ENCODE measurements at regions not wholly inside any gene's neighbourhood (a gene's known extent, or its start where the extent isn't known, plus 50 kb on each side); places are given as distances from the start of the nearest gene placed in this dataset.
"Not testable (repeated sequence)": the region's sequence is repeated elsewhere in the genome, so short reads cannot be mapped to it uniquely, and the experiment has no call there.

DNA sequence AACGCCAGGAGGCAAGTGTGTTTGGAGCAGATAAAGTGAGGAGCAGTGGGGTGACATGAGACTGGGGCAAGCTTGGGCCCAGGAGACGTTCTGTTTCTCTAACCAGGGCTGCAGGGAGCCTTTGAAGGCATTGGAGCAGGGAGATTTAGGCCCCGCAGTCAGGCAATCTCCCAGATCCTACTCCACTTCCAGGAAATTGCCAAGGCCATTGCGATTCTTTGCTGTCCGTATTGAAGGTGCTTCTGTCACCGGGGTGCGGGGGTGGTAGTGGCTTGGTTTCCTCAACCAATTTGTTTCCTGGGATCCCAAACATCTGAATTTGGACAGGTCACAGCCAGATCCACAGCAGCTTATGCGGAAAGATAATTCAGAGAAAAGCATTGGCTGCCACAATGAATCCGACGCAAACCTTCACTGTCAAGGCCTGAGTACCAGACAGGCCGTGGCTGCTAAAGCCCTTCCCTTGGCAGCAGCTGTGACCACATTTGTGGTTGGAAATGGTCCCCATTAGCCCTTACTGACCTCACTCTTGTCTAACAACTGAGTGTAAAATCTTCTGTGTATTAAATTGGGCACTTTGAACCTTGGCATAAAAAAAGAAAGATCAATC is 385.6 kb downstream of the PTPRU start:
- DNase-seq = no peak

GRCh38 chr1:29620631-29621030 is 384.3 kb downstream of the PTPRU start:
- no peak for DNase-seq

DNA sequence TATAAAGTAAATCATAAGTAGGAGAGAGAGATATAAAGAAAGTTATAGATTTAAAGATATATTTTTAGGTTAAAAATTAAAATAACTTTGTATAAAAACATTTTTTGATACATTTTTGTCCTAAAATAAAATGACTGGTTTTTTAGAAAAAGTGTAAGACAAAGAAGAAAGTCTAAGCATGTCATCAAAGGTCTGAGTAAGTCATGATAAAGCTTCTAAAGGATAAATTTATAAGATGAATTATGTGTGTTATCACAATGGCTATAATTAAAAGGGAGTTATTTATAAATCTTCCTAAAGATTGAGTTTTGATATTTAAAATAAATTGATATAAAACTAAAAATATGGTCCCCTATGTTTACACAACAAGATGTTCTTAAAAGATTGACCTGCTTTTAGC is 370.9 kb downstream of the PTPRU start:
- DNase-seq = no peak

GRCh38 chr1:29604796-29605195 is 368.5 kb downstream of the PTPRU start:
- not testable (repeated sequence) for DNase-seq

GRCh38 chr1:29603622-29604021 is 367.3 kb downstream of the PTPRU start:
- DNase-seq = no peak

DNA sequence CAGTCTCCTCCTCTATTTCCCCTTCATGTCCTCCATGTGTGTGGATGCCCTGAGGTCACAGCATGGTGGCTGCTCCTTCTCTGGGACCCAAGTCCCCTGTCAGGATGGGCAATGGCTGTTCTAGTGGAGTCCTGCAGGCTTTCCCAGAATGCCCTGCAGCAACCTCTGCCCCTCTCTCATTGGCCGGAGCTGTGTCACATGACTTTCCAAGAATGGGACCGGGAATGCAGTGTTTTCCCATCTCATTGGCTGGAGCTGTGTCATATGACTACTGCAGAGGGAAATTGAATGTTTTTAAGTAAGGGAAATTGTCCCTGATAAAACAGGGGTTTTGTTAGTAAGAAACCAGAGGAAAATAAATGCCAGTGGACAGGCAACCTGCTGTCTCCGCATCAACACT is 365.9 kb downstream of the PTPRU start:
- no peak for DNase-seq

DNA sequence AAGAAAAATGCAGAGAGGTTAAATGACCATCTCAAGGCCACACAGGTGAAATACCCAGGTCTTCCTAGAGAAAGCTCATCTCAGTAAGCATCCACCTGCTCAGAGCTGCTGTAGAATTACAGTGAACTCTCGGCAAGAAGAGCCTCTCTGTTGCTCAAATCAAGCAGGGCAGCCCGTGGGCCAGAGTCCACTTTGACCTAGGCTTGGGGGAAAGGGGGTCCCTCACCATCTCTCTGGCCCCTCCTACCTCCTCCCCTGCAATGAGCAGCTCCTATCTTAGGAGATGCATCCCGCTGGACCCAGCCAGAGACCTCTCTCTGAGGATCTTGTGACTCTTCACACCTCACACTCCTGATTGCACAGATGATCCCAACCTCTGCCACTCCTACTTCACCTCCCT is 364.7 kb downstream of the PTPRU start:
- no peak for DNase-seq

GRCh38 chr1:29599826-29600225 is 363.5 kb downstream of the PTPRU start:
- DNase-seq = no peak

DNA sequence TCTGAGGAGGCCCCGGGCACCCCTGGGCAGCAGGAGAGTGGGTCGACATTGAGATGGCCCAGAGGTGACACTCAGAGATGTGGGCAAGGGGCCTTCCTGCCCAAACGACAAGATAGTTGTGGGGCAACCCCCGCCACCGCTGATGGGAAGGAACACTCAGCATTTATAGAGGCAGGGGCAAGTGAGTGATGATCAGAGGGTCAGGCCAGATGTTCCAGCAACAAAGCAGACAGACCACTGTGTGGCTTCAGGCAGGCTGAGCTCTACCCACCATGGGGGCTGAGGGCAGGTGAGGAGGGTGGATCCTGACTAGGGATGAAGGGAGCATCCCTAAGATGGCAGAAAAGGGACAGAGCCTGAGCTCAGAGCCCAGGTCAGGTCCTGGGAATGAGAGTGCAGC is 362.7 kb downstream of the PTPRU start:
- no peak for DNase-seq

DNA sequence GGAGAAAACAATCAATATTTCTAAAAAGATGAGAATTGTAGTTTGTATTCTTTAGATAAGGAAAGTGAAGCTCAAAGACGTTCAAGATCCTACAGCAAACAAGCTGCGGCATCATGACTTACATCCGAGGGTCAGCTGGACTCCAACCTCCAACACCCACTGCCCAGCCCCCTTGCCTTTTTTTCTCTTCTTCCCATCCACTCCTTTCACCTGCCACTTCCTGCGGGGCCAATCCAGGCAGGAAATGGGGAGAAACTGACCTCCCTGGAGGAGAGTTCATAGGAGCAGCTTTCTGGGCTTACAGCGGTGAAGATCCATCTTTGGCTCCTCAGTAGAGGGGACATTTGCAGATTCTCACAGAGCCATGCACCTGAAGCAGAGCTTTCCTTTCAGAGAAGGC is 361.5 kb downstream of the PTPRU start:
- DNase-seq = no peak

GRCh38 chr1:29593601-29594382 is 357.5 kb downstream of the PTPRU start:
- DNase-seq = no peak

DNA sequence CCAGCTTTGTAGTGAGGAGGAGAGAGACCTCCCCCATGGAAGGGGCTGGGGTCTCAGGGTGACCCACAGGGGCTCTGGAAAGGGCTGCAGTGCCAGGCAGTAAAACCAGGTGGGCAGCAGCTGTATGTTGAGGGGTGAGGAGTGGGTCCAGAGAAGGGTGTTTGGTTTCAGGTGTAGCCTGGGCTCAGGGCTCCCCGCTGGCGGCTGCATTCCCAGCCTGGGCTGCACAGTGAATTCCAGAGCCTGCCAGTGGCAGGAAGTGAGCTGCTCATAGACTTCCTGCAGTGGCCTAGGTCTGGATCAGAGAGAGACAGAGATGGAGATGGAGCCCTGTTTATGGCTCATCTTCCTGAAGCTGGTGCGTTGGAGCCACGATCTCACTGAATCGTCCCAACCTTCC is 356.4 kb downstream of the PTPRU start:
- no peak for DNase-seq

GRCh38 chr1:29592261-29592615 is 355.9 kb downstream of the PTPRU start:
- DNase-seq = no peak

GRCh38 chr1:29591601-29592260 is 355.4 kb downstream of the PTPRU start:
- DNase-seq = no peak

DNA sequence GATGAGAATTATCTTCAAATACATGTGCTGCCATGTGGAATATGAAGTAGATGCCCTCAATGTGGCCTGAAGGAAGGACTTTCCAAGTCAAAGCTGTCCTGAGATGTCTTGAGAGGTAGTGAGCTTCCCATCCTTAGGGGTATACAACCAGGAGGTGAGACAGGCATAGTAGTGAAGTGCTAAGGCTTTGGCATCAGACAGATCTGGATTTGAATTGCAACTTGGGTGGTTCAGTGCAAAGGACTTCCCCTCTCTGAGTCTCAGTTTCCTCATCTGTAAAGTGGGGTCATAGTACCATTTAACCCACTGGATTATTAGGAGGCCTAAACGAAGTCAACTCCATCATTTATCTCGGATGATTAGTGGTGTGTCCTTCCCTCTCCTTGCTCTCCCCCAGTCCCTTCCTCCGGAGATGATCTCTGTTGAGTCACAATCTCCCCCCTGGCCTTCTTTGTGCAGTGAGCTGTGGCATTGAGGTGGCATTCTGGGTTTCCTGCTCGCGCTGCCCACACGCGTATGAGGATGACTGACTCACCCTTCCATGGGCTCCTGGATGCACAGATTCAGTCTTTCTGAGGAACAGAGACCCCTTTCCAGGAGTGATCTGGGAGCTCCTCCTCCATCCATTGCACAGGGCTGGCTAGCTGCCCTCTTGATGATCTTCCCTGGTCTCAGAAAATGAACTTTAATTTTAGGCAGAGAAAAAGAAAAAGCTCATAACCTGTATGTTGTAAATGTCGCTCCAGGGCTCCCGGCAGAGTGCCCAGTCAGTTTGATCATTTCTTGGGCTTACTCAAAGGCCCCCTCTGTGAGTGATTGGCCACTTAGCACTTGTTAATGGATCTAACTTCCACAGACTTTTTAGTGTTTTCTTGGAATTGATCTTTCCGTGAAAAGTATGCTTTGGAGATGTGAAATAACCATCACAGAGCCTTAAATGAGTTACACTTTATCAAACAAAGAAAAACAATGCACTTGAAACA is 354.6 kb downstream of the PTPRU start:
- no peak for DNase-seq

DNA sequence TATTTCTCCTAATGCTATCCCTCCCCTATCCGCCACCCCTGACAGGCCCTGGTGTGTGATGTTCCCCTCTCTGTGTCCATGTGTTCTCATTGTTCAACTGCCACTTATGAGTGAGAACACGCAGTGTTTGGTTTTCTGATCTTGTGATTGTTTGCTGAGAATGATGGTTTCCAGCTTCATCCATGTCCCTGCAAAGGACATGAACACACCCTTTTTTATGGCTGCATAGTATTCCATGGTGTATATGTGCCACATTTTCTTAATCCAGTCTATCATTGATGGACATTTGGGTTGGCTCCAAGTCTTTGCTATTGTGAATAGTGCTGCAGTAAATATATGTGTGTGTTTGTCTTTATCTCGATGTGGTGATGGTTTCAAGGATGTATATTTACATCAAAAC is 353.4 kb downstream of the PTPRU start:
- DNase-seq = not testable (repeated sequence)

DNA sequence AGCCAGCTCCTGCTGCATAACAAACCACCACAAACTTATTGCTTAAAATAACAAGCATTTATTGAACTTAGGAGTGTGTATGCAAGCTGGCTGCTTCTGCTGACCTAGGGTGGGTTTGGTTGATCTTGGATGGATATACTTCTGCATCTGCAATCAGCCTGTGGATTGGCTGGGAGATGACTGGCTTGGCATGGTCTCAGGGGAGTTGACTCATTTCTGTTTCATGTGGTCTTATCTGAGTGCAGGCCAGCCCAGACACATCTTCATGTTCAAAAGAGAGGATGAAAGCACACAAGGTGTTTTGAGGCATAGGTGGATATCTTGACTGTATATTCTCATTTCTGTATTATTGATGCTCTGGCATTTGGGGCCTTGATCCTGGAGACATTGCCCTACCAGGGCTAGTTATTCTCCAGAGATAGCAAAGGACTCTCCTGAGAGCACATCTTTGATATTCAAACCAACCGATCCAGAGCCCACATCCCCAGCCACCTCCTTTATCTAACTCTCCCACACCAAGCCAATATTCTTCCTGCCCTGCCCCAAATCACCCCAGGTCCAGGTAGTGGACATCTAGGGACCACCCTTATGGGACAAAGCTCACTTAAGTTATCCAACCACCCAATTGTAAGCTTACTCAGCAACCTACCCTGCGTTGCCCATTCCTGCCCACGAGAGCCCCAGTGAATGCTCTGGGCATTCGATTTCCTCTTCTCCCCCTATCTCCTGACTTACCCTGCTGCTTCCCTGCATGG is 350.8 kb downstream of the PTPRU start:
- no peak for DNase-seq

DNA sequence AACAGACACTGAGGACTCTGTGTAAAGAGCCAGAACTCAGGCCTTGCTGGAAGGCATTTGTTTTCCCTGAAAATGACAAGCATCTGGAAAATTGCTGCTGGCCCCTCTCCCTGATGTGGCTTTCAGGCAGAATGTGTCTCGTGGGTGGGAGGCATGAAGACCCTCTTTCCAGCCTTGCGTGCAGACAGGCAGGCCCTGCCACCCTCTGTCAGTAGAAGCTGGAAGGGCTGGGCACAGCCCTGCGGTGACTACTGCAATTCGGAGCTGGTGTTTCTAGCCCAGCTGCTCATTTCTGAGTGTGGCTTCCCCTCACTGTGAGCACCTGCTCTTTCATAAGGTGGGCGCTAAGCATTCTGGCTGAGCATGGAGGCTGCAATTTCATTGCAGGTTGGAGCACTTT is 349.9 kb downstream of the PTPRU start:
- DNase-seq = no peak

- DNase-seq = no peak
These were observed 349.3 kb downstream of the PTPRU start for GRCh38 chr1:29585656-29586055.

- no peak for DNase-seq
These were observed 348.9 kb downstream of the PTPRU start for GRCh38 chr1:29585201-29585600.

DNA sequence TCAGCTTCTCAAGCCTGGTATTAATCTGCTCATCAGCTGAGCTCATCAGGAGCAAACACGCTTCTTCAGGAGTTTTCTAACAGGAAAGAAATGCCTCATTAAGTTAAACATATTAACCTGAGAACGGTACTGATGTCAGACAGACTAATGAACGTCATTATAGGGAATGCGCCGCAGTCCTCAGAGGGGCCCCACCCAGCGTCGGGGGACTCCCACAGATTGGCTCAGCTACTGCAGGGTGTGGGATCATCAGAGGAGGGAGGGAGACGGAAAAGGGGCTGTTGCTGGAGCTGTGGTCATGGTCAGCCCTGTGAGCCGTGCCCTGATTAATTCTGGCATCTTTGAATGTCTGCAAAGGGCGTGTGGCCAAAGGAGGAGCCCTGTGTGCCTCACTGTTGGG is 348.5 kb downstream of the PTPRU start:
- no peak for DNase-seq

DNA sequence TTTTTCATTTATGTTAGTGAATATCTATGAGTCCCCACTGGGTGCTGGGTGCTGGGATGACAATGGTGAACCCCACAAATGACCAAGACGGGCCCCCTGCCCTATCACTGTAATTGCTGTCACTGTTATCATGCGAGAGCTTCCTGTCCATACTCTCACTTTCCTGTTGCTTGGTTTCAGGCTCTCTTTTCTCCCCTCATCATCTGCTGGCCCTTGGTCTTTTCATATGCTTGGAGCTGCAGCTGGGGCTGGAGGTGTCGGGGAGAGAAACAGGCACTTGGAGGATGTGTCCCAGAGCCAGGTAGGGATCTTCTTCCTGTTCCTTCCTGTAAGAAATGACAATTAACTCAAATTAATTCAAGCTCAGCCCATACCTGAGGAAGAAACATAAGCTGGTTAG is 348.0 kb downstream of the PTPRU start:
- no peak for DNase-seq
